Breast epithelium (tissue), 4 donors: ENCODE measurements at regions not wholly inside any gene's neighbourhood (a gene's known extent, or its start where the extent isn't known, plus 50 kb on each side); places are given as distances from the start of the nearest gene placed in this dataset.
"Not testable (repeated sequence)": the region's sequence is repeated elsewhere in the genome, so short reads cannot be mapped to it uniquely, and the experiment has no call there.

Experiments used
- DNase-seq, 2 donors: peaks; one replicate each; pipeline ENCODE4 v3.0.0-alpha.2; 2019; ENCODE audit warnings: low spot score in 2 of 2
- H3K27ac ChIP-seq, 2 donors: fragments of 200-600 bp; sonication (generic) in 1 of 2; one replicate each; pipeline ENCODE4 v1.5.1; 2016 to 2019; ENCODE audit warnings: mild to moderate bottlenecking in 1 of 2
- H3K27me3 ChIP-seq, 2 donors: fragments of 200-600 bp; sonication (generic) in 1 of 2; one replicate each; pipeline versions ENCODE4 v1.5.1 to v1.6.0; 2017 to 2019; ENCODE audit warnings: control low read depth in 1 of 2, mild to moderate bottlenecking in 1 of 2
- H3K36me3 ChIP-seq: fragments of 200-600 bp; one replicate; pipeline ENCODE4 v1.5.1; 2019
- H3K4me1 ChIP-seq, 2 donors: fragments of 200-600 bp; sonication (generic); one replicate each; pipeline ENCODE4 v1.5.1; 2016 to 2019; ENCODE audit warnings: control low read depth in 1 of 2
- H3K4me3 ChIP-seq, 3 donors: fragments of 200-600 bp; sonication (generic); 1 replicate in 2 of 3; 2 replicates in 1 of 3; pipeline ENCODE4 v1.5.1; 2016 to 2019; ENCODE audit warnings: mild to moderate bottlenecking in 3 of 3, moderate library complexity in 2 of 3
- H3K9me3 ChIP-seq, 2 donors: fragments of 200-600 bp; sonication (generic) in 1 of 2; one replicate each; pipeline ENCODE4 v1.5.1; 2016 to 2019; ENCODE audit warnings: control low read depth in 1 of 2
- POLR2A ChIP-seq: fragments of 450-650 bp; IDR thresholded peaks from one replicate; pipeline ENCODE4 v1.6.1; 2016; ENCODE audit warnings: antibody characterized with exemption, mild to moderate bottlenecking, moderate library complexity
- POLR2AphosphoS5 ChIP-seq, 3 donors: sonication (generic); formaldehyde crosslinking; IDR thresholded peaks; one replicate each; pipeline ENCODE4 v1.6.1; 2017; ENCODE audit warnings: antibody characterized with exemption in 3 of 3
- intact Hi-C: fragments of 100-400 bp; cut with DNase I; formaldehyde crosslinking; loops from one replicate; pipeline ENCODE4 v1.15.1; 2023; ENCODE audit warnings: low total_unique reads
- TF ChIP-seq, protein P1 (sequence below), 3 donors: fragments of 450-650 bp; IDR thresholded peaks; one replicate each; pipeline ENCODE4 v1.5.1; 2016 to 2017; ENCODE audit warnings: antibody characterized with exemption in 3 of 3, mild to moderate bottlenecking in 3 of 3, moderate library complexity in 3 of 3

DNA sequence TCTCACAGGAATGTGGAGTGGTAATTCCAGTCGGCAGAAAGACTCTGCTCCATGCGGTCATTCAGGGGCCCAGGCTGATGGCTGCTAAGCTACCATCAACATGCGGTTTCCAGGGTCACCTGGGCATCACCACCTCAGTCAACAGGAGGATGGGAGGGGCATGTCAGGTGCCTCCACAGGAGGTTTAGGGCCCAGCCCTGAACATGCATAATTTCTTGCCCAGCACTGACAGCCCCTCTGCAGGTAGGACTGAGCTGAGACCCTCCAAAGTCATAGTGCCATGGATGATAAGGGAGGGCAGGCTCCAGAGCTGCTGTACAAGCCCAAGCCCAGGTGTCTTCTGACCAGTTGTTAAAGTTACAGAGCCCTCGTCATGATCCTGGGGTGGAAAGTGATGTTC lies 244.0 kb upstream of the SFSWAP start:
- DNase-seq = no peak
- Histone ChIP-seq H3K4me3 (no peak overlapping the region), H3K27ac (no peak overlapping the region), H3K36me3 (no peaks in the 10 kb centered on the region), H3K27me3 (peaks cover 0 to 20% of the 10 kb centered on the region in 2 donors), H3K4me1 (no peaks in the 10 kb centered on the region), H3K9me3 (peaks cover 7 to 8% of the 10 kb centered on the region in 2 donors)
- TF ChIP-seq, protein P1, sequence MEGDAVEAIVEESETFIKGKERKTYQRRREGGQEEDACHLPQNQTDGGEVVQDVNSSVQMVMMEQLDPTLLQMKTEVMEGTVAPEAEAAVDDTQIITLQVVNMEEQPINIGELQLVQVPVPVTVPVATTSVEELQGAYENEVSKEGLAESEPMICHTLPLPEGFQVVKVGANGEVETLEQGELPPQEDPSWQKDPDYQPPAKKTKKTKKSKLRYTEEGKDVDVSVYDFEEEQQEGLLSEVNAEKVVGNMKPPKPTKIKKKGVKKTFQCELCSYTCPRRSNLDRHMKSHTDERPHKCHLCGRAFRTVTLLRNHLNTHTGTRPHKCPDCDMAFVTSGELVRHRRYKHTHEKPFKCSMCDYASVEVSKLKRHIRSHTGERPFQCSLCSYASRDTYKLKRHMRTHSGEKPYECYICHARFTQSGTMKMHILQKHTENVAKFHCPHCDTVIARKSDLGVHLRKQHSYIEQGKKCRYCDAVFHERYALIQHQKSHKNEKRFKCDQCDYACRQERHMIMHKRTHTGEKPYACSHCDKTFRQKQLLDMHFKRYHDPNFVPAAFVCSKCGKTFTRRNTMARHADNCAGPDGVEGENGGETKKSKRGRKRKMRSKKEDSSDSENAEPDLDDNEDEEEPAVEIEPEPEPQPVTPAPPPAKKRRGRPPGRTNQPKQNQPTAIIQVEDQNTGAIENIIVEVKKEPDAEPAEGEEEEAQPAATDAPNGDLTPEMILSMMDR (IDR thresholded peaks at IDR 0.05) = no peak
- TF ChIP-seq POLR2AphosphoS5 (IDR thresholded peaks at IDR 0.05) (no peak), POLR2A (no peak)
- intact Hi-C loops = no loop called here

DNA sequence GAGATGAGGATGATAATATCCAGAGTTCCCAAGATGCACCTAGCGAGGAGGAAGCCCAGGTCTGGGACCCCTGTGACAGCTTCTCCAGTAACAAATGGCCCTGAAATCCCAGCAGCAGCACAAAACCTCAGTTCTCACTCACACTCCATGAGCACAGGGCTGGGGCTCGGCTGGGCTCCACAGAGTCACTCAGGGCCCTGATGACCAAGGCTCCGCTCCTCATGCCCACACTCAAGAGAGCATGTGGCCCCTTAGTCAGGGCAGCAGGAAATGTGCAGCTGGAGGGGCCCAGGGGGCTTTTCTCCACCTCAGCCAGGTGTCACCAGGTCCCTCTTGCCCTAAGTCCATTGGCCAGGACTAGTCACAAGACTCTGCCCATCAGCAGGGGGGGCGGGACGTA lies 242.7 kb upstream of the SFSWAP start:
- no peak overlapping the region for H3K27ac ChIP-seq
- peaks cover 7 to 8% of the 10 kb centered on the region in 2 donors for H3K9me3 ChIP-seq
- no peak overlapping the region for H3K4me3 ChIP-seq
- H3K27me3 ChIP-seq = peaks cover 0 to 24% of the 10 kb centered on the region in 2 donors
- TF ChIP-seq POLR2AphosphoS5 (IDR thresholded peaks at IDR 0.05) (no peak), POLR2A (no peak)
- TF ChIP-seq, protein P1 (IDR thresholded peaks at IDR 0.05) = no peak
- H3K36me3 ChIP-seq = no peaks in the 10 kb centered on the region
- intact Hi-C loops = no loop called here
- no peak for DNase-seq
- H3K4me1 ChIP-seq = no peaks in the 10 kb centered on the region

DNA sequence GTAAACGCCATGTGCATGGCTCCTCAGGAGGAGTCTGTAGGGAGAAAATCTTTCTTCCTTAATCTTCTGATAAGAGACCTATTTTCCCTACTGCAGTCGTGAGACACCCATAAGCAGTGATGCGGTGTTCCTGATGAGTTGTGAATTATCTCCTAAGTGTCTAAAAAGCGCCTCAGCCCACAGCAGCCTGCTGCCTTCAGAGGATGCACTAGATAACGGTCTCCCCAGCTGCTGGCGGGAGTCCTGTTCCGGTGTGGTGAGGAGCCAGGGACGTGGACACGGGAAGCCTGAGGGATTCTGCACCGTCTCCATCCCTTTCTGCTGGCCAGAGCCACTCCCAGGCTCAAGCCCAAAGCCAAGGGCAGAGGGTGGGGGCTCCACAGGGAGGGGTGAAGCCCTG lies 240.9 kb upstream of the SFSWAP start:
- DNase-seq, H3K4me3 ChIP-seq, H3K36me3 ChIP-seq, H3K4me1 ChIP-seq, H3K9me3 ChIP-seq, H3K27ac ChIP-seq: not testable (repeated sequence)
- intact Hi-C loops = loop anchor here (2.0 kb wide), 1 partner anchor 33 kb away; no protein-coding TSS in a partner anchor
- peaks cover 0 to 34% of the 10 kb centered on the region in 2 donors for H3K27me3 ChIP-seq

DNA sequence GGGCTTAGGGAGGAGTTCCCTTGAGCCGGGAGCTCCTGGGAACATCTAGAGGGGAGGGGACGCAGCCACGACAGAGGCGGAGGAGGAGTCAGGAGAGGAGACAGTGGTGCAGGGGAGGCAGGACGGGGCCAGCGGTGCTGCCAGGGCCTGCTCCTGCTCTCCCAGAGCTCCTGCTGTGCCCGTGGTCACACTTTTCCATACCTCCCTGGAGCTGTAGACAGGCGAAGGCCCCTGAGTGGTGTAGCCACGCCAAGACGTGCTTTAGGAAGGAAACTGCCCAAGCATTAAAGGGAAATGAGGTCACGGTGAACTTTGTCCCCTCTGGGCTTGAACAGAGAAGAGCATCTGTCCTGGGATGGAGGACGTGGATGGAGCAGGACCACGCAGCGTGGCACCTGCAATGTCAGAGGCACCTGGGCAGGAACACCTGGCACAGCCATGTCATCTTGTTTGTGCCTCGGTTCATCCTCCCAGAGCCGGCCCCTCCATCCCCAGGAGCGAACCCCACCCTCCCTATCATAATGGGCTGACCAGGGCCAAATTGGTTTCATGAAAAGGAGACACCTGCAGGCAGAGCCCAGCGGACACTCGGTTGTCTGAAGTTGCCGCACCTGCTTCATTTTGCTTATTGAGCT lies 239.5 kb upstream of the SFSWAP start:
- no peak overlapping the region for H3K27ac ChIP-seq
- no peaks in the 10 kb centered on the region for H3K4me1 ChIP-seq
- peak in 1 of 2 donors; percentile 1 for DNase-seq
- TF ChIP-seq, protein P1 (IDR thresholded peaks at IDR 0.05) = no peak
- TF ChIP-seq POLR2A = no peak
- TF ChIP-seq POLR2AphosphoS5 (IDR thresholded peaks at IDR 0.05) = no peak
- peaks cover 0 to 34% of the 10 kb centered on the region in 2 donors for H3K27me3 ChIP-seq
- H3K36me3 ChIP-seq = no peaks in the 10 kb centered on the region
- intact Hi-C loops = loop anchor here (2.0 kb wide), 1 partner anchor 35 kb away; no protein-coding TSS in a partner anchor
- H3K9me3 ChIP-seq = peaks cover 6 to 7% of the 10 kb centered on the region in 2 donors
- H3K4me3 ChIP-seq = no peak overlapping the region

DNA sequence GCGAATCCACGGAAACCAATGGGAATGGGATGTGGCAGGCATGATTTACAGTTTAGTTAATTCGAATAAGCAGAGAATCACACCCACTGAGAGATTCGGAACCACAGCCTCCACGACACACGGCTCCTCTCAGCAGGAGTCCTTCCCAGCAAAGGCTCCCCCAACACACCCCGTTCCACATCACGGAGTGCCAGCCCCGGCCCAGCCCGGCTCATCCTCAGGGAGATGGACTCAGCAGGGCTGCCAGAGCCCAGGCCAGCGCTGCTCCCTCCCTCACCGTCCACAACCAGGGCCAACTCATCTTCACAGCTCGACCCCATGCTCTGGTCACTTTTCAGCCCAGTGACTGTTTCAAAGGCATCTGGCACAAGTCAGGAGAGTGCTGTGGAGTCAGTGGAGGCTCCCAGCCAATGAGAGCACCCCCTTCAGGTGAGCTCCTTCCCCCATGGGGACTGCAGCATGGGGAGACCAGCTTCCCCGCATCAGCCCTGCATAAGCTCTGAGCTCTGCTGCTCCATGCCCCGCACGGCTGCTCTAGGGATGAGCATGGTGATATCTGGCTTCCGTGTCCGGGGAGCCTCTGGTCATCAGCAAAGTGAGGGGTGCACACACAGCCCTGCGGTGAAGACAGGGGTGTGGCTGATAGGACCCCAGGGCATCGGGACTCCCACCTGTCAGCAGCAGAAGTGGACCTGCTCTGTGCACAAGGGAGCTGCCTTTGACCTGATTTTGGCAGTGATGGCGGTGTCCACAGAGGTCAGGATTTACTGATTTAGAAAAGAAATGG lies 238.8 kb upstream of the SFSWAP start:
- intact Hi-C loops = loop anchor here (2.0 kb wide), 1 partner anchor 35 kb away; no protein-coding TSS in a partner anchor
- no peak overlapping the region for H3K27ac ChIP-seq
- no peak overlapping the region for H3K4me3 ChIP-seq
- DNase-seq = no peak
- TF ChIP-seq POLR2AphosphoS5 (IDR thresholded peaks at IDR 0.05) = no peak
- TF ChIP-seq, protein P1 (IDR thresholded peaks at IDR 0.05) = no peak
- no peak for TF ChIP-seq POLR2A
- no peaks in the 10 kb centered on the region for H3K4me1 ChIP-seq
- no peaks in the 10 kb centered on the region for H3K9me3 ChIP-seq
- no peaks in the 10 kb centered on the region for H3K36me3 ChIP-seq
- H3K27me3 ChIP-seq = peaks cover 0 to 34% of the 10 kb centered on the region in 2 donors
